OCI-LY1 (cell line): ENCODE measurements at regions not wholly inside any gene's neighbourhood (a gene's known extent, or its start where the extent isn't known, plus 50 kb on each side); places are given as distances from the start of the nearest gene placed in this dataset.

ENCODE experiments used
- H2AFZ ChIP-seq: fragments of 200-600 bp; sonication (generic), shearing (Covaris generic); 2 replicates; pipeline ENCODE4 v1.6.0; 2014; ENCODE audit warnings: antibody characterized with exemption, mild to moderate bottlenecking, low read length
- H3F3A ChIP-seq: fragments of 200-600 bp; sonication (generic), shearing (Covaris generic); 2 replicates; pipeline ENCODE4 v1.6.0; 2014; ENCODE audit warnings: mild to moderate bottlenecking, antibody characterized with exemption, low read length, moderate library complexity; ENCODE audit not compliant: insufficient read depth
- H3K27ac ChIP-seq: fragments of 200-600 bp; sonication (generic); 2 replicates; pipeline ENCODE4 v1.5.1; 2014; ENCODE audit warnings: low read length, mixed run types, mild to moderate bottlenecking, low read depth; ENCODE audit not compliant: poor library complexity, severe bottlenecking
- H3K27me3 ChIP-seq: fragments of 200-600 bp; sonication (generic); 2 replicates; pipeline ENCODE4 v1.6.0; 2014; ENCODE audit warnings: antibody characterized with exemption, mild to moderate bottlenecking, low read length, moderate library complexity; ENCODE audit not compliant: insufficient read depth
- H3K36me3 ChIP-seq: fragments of 200-600 bp; sonication (generic); 2 replicates; pipeline ENCODE4 v1.6.1; 2014; ENCODE audit warnings: mild to moderate bottlenecking, antibody characterized with exemption, low read length, moderate library complexity, mixed read lengths; ENCODE audit not compliant: insufficient read depth
- H3K4me1 ChIP-seq: fragments of 200-600 bp; sonication (generic); 2 replicates; pipeline ENCODE4 v1.5.1; 2014; ENCODE audit warnings: mild to moderate bottlenecking, low read length, moderate library complexity; ENCODE audit not compliant: insufficient read depth, severe bottlenecking
- H3K4me2 ChIP-seq: fragments of 200-600 bp; sonication (generic), shearing (Covaris generic); 2 replicates; pipeline ENCODE4 v1.6.1; 2014; ENCODE audit warnings: low read length
- H3K4me3 ChIP-seq: fragments of 200-600 bp; sonication (generic); 2 replicates; pipeline ENCODE4 v1.5.1; 2014; ENCODE audit warnings: low read length, low read depth, mild to moderate bottlenecking, mixed read lengths; ENCODE audit not compliant: poor library complexity, severe bottlenecking
- H3K79me2 ChIP-seq: fragments of 200-600 bp; shearing (Covaris generic); 2 replicates; pipeline ENCODE4 v1.6.1; 2016; ENCODE audit warnings: mixed run types, low read length, mixed read lengths; ENCODE audit not compliant: insufficient read depth
- H3K9ac ChIP-seq: fragments of 200-600 bp; sonication (generic), shearing (Covaris generic); 2 replicates; pipeline ENCODE4 v1.6.1; 2014; ENCODE audit warnings: mild to moderate bottlenecking, low read length, mixed read lengths
- H3K9me2 ChIP-seq: fragments of 200-600 bp; sonication (generic), shearing (Covaris generic); 2 replicates; pipeline ENCODE4 v1.6.1; 2014; ENCODE audit warnings: low read depth, mild to moderate bottlenecking, low read length, mixed read lengths
- H3K9me3 ChIP-seq: fragments of 200-600 bp; shearing (Covaris generic); 2 replicates; pipeline ENCODE4 v1.6.1; 2014; ENCODE audit warnings: low read length, mixed read lengths
- H4K20me1 ChIP-seq: fragments of 200-600 bp; sonication (generic), shearing (Covaris generic); 2 replicates; pipeline ENCODE4 v1.6.0; 2016; ENCODE audit warnings: mild to moderate bottlenecking, low read length; ENCODE audit not compliant: insufficient read depth
- EZH2 ChIP-seq: fragments of 200-600 bp; sonication (generic), shearing (Covaris generic); IDR thresholded peaks from 2 replicates; pipeline ENCODE4 v1.8.0; 2017; ENCODE audit warnings: borderline replicate concordance, mixed run types, mild to moderate bottlenecking, antibody characterized with exemption, low read length, moderate library complexity, mixed read lengths
- TF ChIP-seq, protein P1 (sequence below): fragments of 200-600 bp; sonication (generic), shearing (Covaris generic); IDR thresholded peaks from 2 replicates; pipeline ENCODE4 v1.5.1; 2017; ENCODE audit warnings: mild to moderate bottlenecking, antibody characterized with exemption, low read length, moderate library complexity, mixed read lengths

DNA sequence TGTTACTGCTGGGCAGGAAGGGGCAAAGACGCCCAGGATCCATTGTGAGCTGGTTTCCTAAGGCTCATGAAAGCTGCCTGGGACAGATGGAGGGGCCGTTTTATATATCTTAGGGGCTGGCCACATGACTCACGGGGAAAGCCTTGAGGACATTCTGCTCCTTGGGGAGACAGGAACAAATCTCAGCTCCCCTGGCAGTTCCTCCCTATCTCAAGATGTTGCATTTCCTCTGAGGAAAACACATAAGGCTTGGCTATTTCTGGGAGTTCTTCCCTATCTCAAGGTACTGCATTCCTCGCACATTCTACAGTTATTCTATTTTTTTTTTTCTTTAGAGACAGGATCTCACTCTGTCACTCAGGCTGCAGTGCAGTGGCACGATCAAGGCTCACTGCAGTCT is 804.6 kb upstream of the TENM3 start:
- Histone ChIP-seq H3K79me2 (no peaks in the 10 kb centered on the region), H4K20me1 (no peaks in the 10 kb centered on the region), H3K36me3 (no peaks in the 10 kb centered on the region), H3F3A (no peaks in the 10 kb centered on the region), H3K9ac (no peak overlapping the region), H3K9me3 (no peaks in the 10 kb centered on the region), H2AFZ (no peak overlapping the region), H3K4me3 (no peak overlapping the region), H3K9me2 (no peaks in the 10 kb centered on the region), H3K4me2 (no peak overlapping the region), H3K4me1 (no peaks in the 10 kb centered on the region), H3K27me3 (no peaks in the 10 kb centered on the region), H3K27ac (no peak overlapping the region)
- TF ChIP-seq, protein P1, sequence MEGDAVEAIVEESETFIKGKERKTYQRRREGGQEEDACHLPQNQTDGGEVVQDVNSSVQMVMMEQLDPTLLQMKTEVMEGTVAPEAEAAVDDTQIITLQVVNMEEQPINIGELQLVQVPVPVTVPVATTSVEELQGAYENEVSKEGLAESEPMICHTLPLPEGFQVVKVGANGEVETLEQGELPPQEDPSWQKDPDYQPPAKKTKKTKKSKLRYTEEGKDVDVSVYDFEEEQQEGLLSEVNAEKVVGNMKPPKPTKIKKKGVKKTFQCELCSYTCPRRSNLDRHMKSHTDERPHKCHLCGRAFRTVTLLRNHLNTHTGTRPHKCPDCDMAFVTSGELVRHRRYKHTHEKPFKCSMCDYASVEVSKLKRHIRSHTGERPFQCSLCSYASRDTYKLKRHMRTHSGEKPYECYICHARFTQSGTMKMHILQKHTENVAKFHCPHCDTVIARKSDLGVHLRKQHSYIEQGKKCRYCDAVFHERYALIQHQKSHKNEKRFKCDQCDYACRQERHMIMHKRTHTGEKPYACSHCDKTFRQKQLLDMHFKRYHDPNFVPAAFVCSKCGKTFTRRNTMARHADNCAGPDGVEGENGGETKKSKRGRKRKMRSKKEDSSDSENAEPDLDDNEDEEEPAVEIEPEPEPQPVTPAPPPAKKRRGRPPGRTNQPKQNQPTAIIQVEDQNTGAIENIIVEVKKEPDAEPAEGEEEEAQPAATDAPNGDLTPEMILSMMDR, result no peak
- no peak for TF ChIP-seq EZH2

DNA sequence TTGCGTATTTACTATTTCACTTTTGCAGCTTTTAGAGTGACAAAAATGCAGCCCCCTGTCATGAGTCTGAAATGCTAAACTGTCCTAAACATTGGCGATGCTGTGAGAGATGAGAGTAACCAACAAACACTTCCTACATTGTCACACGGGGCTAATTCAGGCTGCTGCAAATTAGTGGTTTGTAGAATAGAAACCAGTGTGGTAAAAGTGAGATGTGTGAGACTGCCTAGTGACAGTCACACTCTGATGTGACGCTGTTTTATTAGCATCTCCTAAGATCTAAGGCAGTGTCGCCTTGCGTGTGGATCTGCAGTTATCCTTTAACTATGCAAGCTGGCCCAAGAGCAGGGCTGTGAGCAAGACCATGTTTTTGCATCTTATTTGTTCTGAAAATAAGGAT is 800.2 kb upstream of the TENM3 start:
- Histone ChIP-seq H3K27me3 (no peaks in the 10 kb centered on the region), H2AFZ (no peak overlapping the region), H3K4me1 (no peaks in the 10 kb centered on the region), H3K9ac (no peak overlapping the region), H3K4me3 (no peak overlapping the region), H3K4me2 (no peak overlapping the region), H3K79me2 (no peaks in the 10 kb centered on the region), H3K36me3 (no peaks in the 10 kb centered on the region), H3K9me3 (no peaks in the 10 kb centered on the region), H3K27ac (no peak overlapping the region), H4K20me1 (no peaks in the 10 kb centered on the region), H3F3A (no peaks in the 10 kb centered on the region), H3K9me2 (no peaks in the 10 kb centered on the region)
- TF ChIP-seq, protein P1, result no peak
- no peak for TF ChIP-seq EZH2

DNA sequence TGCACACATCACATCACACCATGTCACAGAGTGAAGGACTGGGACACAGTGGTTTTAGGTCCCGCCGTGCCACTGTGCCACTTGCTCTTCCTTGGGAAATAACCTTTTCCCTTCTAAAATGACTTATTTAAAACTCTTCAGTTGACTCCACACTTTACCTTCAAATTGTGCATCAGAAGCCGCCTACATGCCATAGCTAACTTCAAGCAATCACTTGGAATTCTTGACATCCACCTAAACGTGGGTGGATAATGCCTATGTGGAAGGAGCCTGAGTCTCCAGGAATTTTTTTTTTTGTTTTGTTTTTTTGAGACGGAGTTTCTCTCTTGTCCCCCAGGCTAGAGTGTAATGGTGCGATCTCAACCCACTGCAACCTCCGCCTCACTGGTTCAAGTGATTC is 777.4 kb upstream of the TENM3 start:
- Histone ChIP-seq H3K9me3 (no peaks in the 10 kb centered on the region), H3K4me1 (no peaks in the 10 kb centered on the region), H3K9ac (no peak overlapping the region), H3K4me3 (no peak overlapping the region), H4K20me1 (no peaks in the 10 kb centered on the region), H3K27ac (no peak overlapping the region), H2AFZ (no peak overlapping the region), H3K79me2 (no peaks in the 10 kb centered on the region), H3K9me2 (no peaks in the 10 kb centered on the region), H3K27me3 (no peaks in the 10 kb centered on the region), H3K36me3 (no peaks in the 10 kb centered on the region), H3K4me2 (no peak overlapping the region), H3F3A (no peaks in the 10 kb centered on the region)
- no peak for TF ChIP-seq EZH2
- TF ChIP-seq, protein P1, result no peak
